PFSK-1 (cell line): ENCODE measurements at regions not wholly inside any gene's neighbourhood (a gene's known extent, or its start where the extent isn't known, plus 50 kb on each side); places are given as distances from the start of the nearest gene placed in this dataset.

Experiments
- FOXP2 ChIP-seq: optimal IDR thresholded peaks from 2 replicates; pipeline ENCODE3; 2011; ENCODE audit warnings: borderline replicate concordance, control low read depth, inconsistent platforms; ENCODE audit not compliant: insufficient read depth; ENCODE audit errors: extremely low read length, extremely low read depth
- POLR2AphosphoS5 ChIP-seq: IDR thresholded peaks from 2 replicates; pipeline ENCODE4 v1.6.1; 2012; ENCODE audit warnings: low read depth, mild to moderate bottlenecking, control low read depth, low read length, moderate library complexity
- SIN3A ChIP-seq: IDR thresholded peaks from 2 replicates; pipeline ENCODE4 v1.6.1; 2012; ENCODE audit warnings: mild to moderate bottlenecking, low read length, moderate library complexity, borderline replicate concordance; ENCODE audit not compliant: insufficient read depth
- TAF1 ChIP-seq: IDR thresholded peaks from 2 replicates; pipeline ENCODE4 v1.6.1; 2012; ENCODE audit warnings: low read length, control low read depth, borderline replicate concordance; ENCODE audit not compliant: insufficient read depth
- TF ChIP-seq, protein P1 (sequence below), 2 experiments: IDR thresholded peaks; 2 replicates each; pipeline versions ENCODE4 v1.6.1 to v1.8.0; 2011 to 2012; ENCODE audit warnings: low read depth in 2 of 2, low read length in 2 of 2, control low read depth in 1 of 2, inconsistent platforms in 1 of 2, mild to moderate bottlenecking in 1 of 2, moderate library complexity in 1 of 2; ENCODE audit not compliant: insufficient read depth in 1 of 2

DNA sequence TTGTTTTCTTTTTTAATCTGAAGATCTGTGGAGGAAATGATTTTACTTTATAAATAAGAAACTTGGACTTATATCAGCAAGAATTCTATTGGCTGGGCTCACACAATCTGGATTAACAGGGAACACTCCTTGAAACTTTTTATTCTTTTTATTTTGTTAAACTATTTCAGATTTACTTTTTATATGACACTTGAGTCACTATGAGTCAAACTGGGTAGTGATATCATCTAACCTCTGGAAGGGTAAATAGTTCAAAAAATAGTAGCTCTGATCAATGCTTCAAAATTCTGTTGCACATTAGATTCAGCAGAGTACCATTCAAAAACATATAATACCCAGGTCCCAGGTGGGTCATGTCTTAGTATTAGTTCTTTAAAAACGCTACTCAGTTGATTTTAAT, 55.1 kb upstream of the NBEA start:
- TF ChIP-seq SIN3A (no peak), POLR2AphosphoS5 (no peak), TAF1 (no peak), FOXP2 (no peak)
- TF ChIP-seq, protein P1, sequence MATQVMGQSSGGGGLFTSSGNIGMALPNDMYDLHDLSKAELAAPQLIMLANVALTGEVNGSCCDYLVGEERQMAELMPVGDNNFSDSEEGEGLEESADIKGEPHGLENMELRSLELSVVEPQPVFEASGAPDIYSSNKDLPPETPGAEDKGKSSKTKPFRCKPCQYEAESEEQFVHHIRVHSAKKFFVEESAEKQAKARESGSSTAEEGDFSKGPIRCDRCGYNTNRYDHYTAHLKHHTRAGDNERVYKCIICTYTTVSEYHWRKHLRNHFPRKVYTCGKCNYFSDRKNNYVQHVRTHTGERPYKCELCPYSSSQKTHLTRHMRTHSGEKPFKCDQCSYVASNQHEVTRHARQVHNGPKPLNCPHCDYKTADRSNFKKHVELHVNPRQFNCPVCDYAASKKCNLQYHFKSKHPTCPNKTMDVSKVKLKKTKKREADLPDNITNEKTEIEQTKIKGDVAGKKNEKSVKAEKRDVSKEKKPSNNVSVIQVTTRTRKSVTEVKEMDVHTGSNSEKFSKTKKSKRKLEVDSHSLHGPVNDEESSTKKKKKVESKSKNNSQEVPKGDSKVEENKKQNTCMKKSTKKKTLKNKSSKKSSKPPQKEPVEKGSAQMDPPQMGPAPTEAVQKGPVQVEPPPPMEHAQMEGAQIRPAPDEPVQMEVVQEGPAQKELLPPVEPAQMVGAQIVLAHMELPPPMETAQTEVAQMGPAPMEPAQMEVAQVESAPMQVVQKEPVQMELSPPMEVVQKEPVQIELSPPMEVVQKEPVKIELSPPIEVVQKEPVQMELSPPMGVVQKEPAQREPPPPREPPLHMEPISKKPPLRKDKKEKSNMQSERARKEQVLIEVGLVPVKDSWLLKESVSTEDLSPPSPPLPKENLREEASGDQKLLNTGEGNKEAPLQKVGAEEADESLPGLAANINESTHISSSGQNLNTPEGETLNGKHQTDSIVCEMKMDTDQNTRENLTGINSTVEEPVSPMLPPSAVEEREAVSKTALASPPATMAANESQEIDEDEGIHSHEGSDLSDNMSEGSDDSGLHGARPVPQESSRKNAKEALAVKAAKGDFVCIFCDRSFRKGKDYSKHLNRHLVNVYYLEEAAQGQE (IDR thresholded peaks at IDR 0.05; ENCODE audit: insufficient read depth in 1 of 2, low read depth in 2 of 2, low read length in 2 of 2) = no peak
